ENCODE measurements at regions not wholly inside any gene's neighbourhood (a gene's known extent, or its start where the extent isn't known, plus 50 kb on each side); places are given as distances from the start of the nearest gene placed in this dataset.

DNA sequence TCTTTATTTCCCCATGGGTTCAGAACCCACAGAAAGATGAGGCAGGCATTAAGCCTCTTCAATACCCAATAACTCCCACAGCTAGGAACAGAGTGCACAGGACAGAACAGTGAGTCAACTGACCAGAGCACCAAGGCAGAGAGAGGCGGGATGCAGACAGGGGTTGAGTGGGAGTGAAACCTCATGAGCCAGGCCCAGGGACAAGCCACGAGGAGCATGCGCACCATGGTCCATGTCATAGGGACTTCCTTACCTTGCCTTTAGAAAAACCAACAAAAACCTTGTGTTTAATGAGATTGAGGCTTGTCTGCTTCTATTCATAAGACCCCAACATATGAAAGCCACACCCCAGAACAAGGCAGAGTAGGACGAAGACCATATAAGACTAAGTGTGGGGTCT lies 330.6 kb downstream of the DEPDC1B start:
- no peaks in the 10 kb centered on the region for H3K9me2 ChIP-seq (replicated peaks; ENCODE audit: low read length)
- ChIA-PET POLR2A (ENCODE audit: unreplicated experiment) (no interaction called here), CTCF (no interaction called here)
- H2AFZ ChIP-seq (ENCODE audit: low read length) = no peak overlapping the region
- no TSS peak for BruUV-seq (replicated peaks)
- TF ChIP-seq, protein P1, sequence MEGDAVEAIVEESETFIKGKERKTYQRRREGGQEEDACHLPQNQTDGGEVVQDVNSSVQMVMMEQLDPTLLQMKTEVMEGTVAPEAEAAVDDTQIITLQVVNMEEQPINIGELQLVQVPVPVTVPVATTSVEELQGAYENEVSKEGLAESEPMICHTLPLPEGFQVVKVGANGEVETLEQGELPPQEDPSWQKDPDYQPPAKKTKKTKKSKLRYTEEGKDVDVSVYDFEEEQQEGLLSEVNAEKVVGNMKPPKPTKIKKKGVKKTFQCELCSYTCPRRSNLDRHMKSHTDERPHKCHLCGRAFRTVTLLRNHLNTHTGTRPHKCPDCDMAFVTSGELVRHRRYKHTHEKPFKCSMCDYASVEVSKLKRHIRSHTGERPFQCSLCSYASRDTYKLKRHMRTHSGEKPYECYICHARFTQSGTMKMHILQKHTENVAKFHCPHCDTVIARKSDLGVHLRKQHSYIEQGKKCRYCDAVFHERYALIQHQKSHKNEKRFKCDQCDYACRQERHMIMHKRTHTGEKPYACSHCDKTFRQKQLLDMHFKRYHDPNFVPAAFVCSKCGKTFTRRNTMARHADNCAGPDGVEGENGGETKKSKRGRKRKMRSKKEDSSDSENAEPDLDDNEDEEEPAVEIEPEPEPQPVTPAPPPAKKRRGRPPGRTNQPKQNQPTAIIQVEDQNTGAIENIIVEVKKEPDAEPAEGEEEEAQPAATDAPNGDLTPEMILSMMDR (conservative IDR thresholded peaks at IDR 0.05; ENCODE audit: low read depth, low read length) = no peak
- TF ChIP-seq EZH2phosphoT487 (IDR thresholded peaks at IDR 0.05; ENCODE audit: borderline replicate concordance, low read length) = no peak
- no peak for TF ChIP-seq EZH2 (IDR thresholded peaks at IDR 0.05; ENCODE audit: low read length, unreplicated experiment)
- peaks cover 26% of the 10 kb centered on the region for H3K27me3 ChIP-seq (ENCODE audit: low read length)
- no peaks in the 10 kb centered on the region for H4K20me1 ChIP-seq (ENCODE audit: low read length)
- H3K9ac ChIP-seq (ENCODE audit: low read length) = no peak overlapping the region
- intact Hi-C loops (cut with micrococcal nuclease) = no loop called here
- no peaks in the 10 kb centered on the region for H3K36me3 ChIP-seq (ENCODE audit: low read depth, low read length)
- no peak overlapping the region for H3K4me3 ChIP-seq (ENCODE audit: low read length)
- H3K27ac ChIP-seq (ENCODE audit: low read length) = no peak overlapping the region
- DNase-seq = no peak
- no peaks in the 10 kb centered on the region for H3K79me2 ChIP-seq (ENCODE audit: low read length)
- H3K4me2 ChIP-seq (ENCODE audit: low read length) = no peak overlapping the region
- H3K4me1 ChIP-seq (ENCODE audit: insufficient read depth, low read length) = no peaks in the 10 kb centered on the region
- H3F3A ChIP-seq (ENCODE audit: low read length, unreplicated experiment) = no peaks in the 10 kb centered on the region
- H3K9me3 ChIP-seq (ENCODE audit: low read length) = no peaks in the 10 kb centered on the region
- ATAC-seq = no peak

DNA sequence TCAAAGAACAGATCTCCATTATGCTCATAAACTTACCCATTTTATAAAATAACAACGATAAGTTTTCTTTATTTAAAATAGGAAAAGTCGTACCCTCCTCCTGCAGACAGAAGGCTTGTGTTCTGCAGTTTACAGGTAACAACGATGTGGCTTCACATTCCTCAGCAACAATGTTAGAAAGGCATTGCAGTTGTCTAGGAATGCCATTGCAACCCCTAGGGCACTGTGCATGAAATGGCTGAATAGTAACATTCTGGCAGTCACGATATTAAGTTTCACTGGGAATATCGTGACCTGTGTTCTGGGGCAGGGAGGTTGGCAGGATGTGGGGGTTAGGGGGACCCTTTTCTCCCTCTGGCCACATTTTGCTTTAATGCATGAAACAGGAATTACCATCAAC lies 331.9 kb downstream of the DEPDC1B start:
- no peaks in the 10 kb centered on the region for H4K20me1 ChIP-seq (ENCODE audit: low read length)
- no peaks in the 10 kb centered on the region for H3K79me2 ChIP-seq (ENCODE audit: low read length)
- no peak overlapping the region for H3K9ac ChIP-seq (ENCODE audit: low read length)
- H3K36me3 ChIP-seq (ENCODE audit: low read depth, low read length) = no peaks in the 10 kb centered on the region
- no peak overlapping the region for H3K4me3 ChIP-seq (ENCODE audit: low read length)
- no TSS peak for BruUV-seq (replicated peaks)
- no peaks in the 10 kb centered on the region for H3K4me1 ChIP-seq (ENCODE audit: insufficient read depth, low read length)
- ChIA-PET POLR2A (ENCODE audit: unreplicated experiment) (no interaction called here), CTCF (no interaction called here)
- ATAC-seq (no peak), DNase-seq (no peak)
- intact Hi-C loops (cut with micrococcal nuclease) = no loop called here
- H3K27me3 ChIP-seq (ENCODE audit: low read length) = peaks cover 20% of the 10 kb centered on the region
- TF ChIP-seq EZH2 (IDR thresholded peaks at IDR 0.05; ENCODE audit: low read length, unreplicated experiment) (no peak), EZH2phosphoT487 (IDR thresholded peaks at IDR 0.05; ENCODE audit: borderline replicate concordance, low read length) (no peak)
- TF ChIP-seq, protein P1 (conservative IDR thresholded peaks at IDR 0.05; ENCODE audit: low read depth, low read length) = no peak
- H2AFZ ChIP-seq (ENCODE audit: low read length) = no peak overlapping the region
- no peaks in the 10 kb centered on the region for H3K9me3 ChIP-seq (ENCODE audit: low read length)
- H3K4me2 ChIP-seq (ENCODE audit: low read length) = no peak overlapping the region
- no peaks in the 10 kb centered on the region for H3K9me2 ChIP-seq (replicated peaks; ENCODE audit: low read length)
- no peak overlapping the region for H3K27ac ChIP-seq (ENCODE audit: low read length)
- H3F3A ChIP-seq (ENCODE audit: low read length, unreplicated experiment) = no peaks in the 10 kb centered on the region

DNA sequence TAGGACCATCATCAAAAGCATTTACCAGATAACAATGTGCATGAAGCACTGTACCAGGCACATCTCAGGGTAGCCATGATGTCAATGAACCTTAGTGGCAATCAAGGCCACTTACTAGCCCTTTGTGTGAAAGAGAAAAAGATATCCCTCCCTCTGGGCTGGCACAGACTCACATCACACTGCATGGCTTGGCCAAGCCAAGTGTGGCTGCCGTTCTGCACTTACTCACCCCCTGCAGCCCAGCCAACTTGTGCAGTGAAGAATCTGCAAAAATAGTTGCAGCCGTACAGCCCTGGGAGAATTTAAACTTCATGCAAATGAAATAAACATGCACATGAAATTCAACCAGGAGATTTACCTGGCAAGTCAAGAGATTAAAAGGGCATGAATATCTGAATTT lies 333.5 kb downstream of the DEPDC1B start:
- Histone ChIP-seq H3K9ac (ENCODE audit: low read length) (no peak overlapping the region), H3K27ac (ENCODE audit: low read length) (no peak overlapping the region), H3K9me2 (replicated peaks; ENCODE audit: low read length) (no peaks in the 10 kb centered on the region), H4K20me1 (ENCODE audit: low read length) (no peaks in the 10 kb centered on the region), H3K36me3 (ENCODE audit: low read depth, low read length) (no peaks in the 10 kb centered on the region), H3K4me3 (ENCODE audit: low read length) (no peak overlapping the region), H3K4me1 (ENCODE audit: insufficient read depth, low read length) (no peaks in the 10 kb centered on the region), H2AFZ (ENCODE audit: low read length) (no peak overlapping the region), H3K4me2 (ENCODE audit: low read length) (no peak overlapping the region), H3K27me3 (ENCODE audit: low read length) (0 out of 2 replicates have a peak, but pooled peaks cover 7% of the 10 kb centered on the region), H3K79me2 (ENCODE audit: low read length) (no peaks in the 10 kb centered on the region), H3K9me3 (ENCODE audit: low read length) (no peaks in the 10 kb centered on the region), H3F3A (ENCODE audit: low read length, unreplicated experiment) (no peaks in the 10 kb centered on the region)
- no TSS peak for BruUV-seq (replicated peaks)
- POLR2A ChIA-PET (ENCODE audit: unreplicated experiment) = no interaction called here
- CTCF ChIA-PET = no interaction called here
- TF ChIP-seq EZH2phosphoT487 (IDR thresholded peaks at IDR 0.05; ENCODE audit: borderline replicate concordance, low read length) (no peak), EZH2 (IDR thresholded peaks at IDR 0.05; ENCODE audit: low read length, unreplicated experiment) (no peak)
- TF ChIP-seq, protein P1 (conservative IDR thresholded peaks at IDR 0.05; ENCODE audit: low read depth, low read length) = no peak
- ATAC-seq (no peak), DNase-seq (no peak)
- intact Hi-C loops (cut with micrococcal nuclease) = no loop called here
